Astrocyte of the cerebellum (primary cell): ENCODE measurements at regions not wholly inside any gene's neighbourhood (a gene's known extent, or its start where the extent isn't known, plus 50 kb on each side); places are given as distances from the start of the nearest gene placed in this dataset.

Experiments
- DNase-seq: peaks from one replicate; pipeline ENCODE4 v3.0.0-alpha.2; 2011; ENCODE audit warnings: low read depth
- H3K4me3 ChIP-seq: 2 replicates; pipeline ENCODE4 v1.5.1; 2011; ENCODE audit warnings: mild to moderate bottlenecking, low read depth, low read length, moderate library complexity
- CTCF ChIP-seq: IDR thresholded peaks from 2 replicates; pipeline ENCODE4 v1.5.1; 2012; ENCODE audit warnings: low read length, low read depth, moderate library complexity, mild to moderate bottlenecking; ENCODE audit errors: missing control alignments
- in situ Hi-C: cut with HindIII; loops from 2 replicates; pipeline ENCODE4 v1.10.0; 2017; ENCODE audit warnings: low sequenced_read_pairs

- in situ Hi-C loops: no loop called here
- no peak overlapping the region for H3K4me3 ChIP-seq
- no peak for DNase-seq
- TF ChIP-seq CTCF: no peak
Measured at GRCh38 chr9:14438232-14439021, 124.5 kb upstream of the NFIB start.

- in situ Hi-C loops: no loop called here
- no peak for DNase-seq
- TF ChIP-seq CTCF: no peak
- no peak overlapping the region for H3K4me3 ChIP-seq
Measured at GRCh38 chr9:14437354-14438231, 123.7 kb upstream of the NFIB start.

GRCh38 chr9:14435871-14436270 lies 121.9 kb upstream of the NFIB start:
- DNase-seq: no peak
- TF ChIP-seq CTCF: no peak
- no peak overlapping the region for H3K4me3 ChIP-seq
- in situ Hi-C loops: no loop called here

GRCh38 chr9:14434971-14435718 lies 121.2 kb upstream of the NFIB start:
- no peak overlapping the region for H3K4me3 ChIP-seq
- no peak for DNase-seq
- TF ChIP-seq CTCF: no peak
- in situ Hi-C loops: no loop called here

- H3K4me3 ChIP-seq: no peak overlapping the region
- TF ChIP-seq CTCF: no peak
- in situ Hi-C loops: no loop called here
- no peak for DNase-seq
Measured at GRCh38 chr9:14434158-14434504, 120.2 kb upstream of the NFIB start.
